HG02981 (cell line): ENCODE measurements at regions not wholly inside any gene's neighbourhood (a gene's known extent, or its start where the extent isn't known, plus 50 kb on each side); places are given as distances from the start of the nearest gene placed in this dataset.
"Not testable (repeated sequence)": the region's sequence is repeated elsewhere in the genome, so short reads cannot be mapped to it uniquely, and the experiment has no call there.

ENCODE experiments used
- ATAC-seq: cut with Tn5 transposase; IDR thresholded peaks from one replicate; pipeline ENCODE4 v1.9.1; 2021; ENCODE audit warnings: mild to moderate bottlenecking, moderate library complexity; ENCODE audit not compliant: unreplicated experiment

DNA sequence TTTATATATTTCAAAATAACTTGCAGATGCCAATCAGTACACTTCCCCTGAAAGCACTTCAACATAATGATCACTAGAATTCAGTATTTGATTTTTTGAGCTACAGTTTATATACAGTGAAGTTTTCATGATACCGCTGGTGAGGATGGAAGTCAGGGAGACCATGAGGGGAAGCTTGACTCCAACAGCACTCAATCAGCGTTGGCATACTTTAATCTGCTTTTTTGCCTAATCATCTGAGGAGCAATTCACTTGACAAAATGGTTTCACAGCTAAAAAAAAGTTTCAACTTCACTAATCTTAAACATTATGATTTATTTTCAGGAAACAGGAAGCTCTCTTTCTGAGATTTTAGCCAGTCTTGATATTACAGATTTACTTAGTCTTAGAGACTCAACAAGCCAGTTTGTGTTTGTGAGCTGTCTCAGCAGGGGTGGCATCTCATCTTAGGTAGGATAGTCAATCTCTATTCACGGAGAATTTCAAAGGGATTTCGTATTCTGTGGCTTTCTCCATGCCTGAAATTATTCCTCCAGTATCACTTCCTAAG, 111.4 kb upstream of the ARRDC3 start:
- ATAC-seq: no peak

DNA sequence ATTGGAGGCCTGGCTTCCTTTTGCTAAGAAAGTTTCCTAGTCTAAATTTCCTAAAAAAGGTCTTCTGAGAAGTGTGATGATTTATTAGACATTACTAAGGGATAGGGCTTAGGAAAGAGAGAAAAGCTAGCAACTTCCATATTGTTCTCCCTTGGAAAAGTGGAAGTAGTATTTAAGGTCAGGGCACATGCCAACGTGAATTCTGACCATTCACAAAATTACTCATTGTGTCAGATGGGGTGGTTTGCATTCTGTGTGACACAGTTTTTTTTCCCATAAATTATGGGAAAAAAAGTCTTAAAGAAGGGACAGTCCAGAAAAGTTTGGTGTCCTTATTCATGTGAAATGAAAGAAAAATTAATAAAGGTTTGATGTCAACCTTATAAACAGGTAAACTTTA, 110.0 kb upstream of the ARRDC3 start:
- ATAC-seq: no peak

DNA sequence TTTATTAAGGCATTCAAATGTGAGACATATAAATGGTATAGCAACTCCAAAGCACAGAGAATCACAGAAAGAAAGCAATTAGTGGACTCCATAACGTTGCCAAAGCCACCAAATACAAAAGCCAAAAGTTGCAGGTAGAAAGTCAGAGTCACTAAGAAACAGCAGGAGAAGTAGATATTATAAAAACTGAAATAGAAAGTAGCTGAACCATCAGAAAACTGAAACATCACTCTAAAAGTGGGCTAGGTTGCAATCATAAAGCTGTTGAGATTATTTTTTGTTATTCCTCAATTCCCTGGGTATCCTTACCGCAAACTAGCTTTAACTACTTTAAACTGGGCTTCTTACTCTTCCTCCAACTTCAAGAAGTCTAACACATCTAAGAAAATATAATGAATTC, 108.1 kb upstream of the ARRDC3 start:
- ATAC-seq: no peak

DNA sequence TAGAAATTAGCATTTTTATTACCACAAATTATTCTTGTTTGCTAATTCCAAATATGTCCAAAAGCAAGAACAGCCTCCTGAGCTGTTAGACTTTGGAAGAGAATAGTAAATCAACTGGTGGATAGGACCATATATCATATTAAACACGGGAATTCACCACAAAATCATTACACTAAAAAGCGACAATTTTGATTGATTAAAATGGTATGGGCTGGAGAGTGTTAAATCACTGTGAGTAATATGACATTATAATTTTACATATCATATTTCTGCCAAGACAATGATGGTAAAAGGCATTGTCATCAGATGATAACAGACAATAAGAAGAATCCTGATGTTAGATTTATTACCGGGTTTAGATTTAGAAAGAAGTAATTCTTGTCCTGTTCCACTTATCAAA, 107.2 kb upstream of the ARRDC3 start:
- ATAC-seq: no peak

DNA sequence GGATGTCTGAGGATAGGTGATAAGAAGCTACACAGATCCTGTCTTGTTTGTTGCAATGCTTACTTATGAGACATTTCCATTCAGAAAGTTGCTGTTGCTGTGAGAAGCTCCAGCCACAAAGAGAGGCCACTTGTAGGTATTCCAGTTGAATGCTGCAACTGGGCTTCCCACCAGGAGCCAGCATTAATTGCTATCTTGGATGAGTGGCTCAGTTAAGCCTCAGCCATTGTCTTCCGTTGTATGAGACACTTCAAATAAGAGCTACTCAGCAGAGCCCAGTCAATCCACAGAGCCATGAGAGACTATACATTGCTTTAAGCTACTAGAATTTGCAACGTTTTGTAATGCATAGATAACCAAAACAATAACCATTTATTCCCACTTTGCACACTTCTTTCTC, 104.3 kb upstream of the ARRDC3 start:
- ATAC-seq: no peak

DNA sequence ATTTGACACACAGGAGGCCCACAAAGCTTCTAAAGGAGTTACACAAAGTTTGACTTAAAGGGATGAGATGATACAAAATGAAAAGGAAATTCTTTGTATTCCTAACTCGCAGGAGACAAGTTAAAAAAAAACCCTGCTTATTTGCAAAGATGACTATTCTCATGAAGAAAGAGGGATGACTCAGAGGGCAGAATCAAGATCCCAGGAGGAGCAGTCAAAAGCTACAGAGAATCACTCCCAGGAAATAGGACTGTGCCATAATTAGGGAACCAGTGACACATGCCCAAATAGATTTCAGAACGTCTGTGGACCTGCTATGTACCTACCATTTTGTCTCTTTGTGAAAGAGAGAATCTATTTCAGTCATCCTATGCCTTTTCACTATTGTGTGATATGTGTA, 103.5 kb upstream of the ARRDC3 start:
- no peak for ATAC-seq

DNA sequence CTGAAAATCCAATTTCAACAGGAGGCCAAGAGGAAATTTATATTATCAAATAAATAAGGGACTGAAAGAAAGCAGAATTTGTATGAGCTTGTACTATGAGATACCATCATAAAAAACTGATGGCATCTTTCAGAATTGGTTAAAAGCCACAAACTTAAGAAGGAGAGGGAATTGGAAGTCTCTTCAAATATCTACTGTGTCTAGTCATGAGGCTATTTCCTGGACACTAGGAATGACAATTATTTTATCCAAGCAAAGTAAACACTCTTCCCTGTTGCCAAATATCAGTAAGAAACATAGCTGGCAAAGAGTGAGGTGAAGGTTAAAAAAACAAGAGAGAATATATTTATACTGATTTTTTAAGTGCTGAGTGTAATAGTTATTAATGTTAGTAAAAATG, 101.5 kb upstream of the ARRDC3 start:
- no peak for ATAC-seq

DNA sequence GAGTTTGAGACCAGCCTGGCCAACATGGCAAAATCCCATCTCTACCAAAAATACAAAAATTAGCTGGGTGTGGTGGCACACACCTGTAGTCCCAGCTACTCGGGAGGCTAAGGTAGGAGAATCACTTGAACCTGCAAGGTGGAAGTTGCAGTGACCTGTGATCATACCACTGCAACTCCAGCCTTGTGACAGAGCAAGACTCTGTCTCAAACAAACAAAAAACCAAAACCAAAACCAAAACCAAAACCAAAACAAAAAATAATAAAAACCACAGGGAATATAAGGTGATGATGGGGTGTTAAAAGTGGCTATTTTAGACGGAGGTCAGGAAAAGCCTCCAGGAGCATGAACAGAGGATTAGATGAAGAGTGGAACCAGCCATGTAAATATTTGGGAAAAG, 96.3 kb upstream of the ARRDC3 start:
- ATAC-seq: not testable (repeated sequence)

DNA sequence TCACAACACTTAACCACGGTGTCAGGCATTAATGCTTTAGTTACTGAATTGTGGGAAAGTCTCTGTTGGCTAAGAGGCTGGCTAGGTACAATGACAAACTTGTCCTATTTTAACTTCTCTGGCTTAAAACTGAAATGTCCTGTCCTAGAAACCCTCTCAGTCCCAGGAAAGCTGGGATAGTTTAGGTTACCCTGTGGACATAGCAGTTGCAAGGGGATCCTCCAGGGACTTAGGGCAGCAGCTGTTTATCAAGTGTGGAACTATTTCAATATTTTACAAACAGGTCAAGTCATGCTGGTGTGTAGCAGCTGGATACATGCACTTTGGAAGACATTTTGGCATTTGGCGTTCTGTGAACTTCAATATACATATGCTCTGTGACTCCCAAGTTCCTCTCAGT, 95.0 kb upstream of the ARRDC3 start:
- no peak for ATAC-seq

DNA sequence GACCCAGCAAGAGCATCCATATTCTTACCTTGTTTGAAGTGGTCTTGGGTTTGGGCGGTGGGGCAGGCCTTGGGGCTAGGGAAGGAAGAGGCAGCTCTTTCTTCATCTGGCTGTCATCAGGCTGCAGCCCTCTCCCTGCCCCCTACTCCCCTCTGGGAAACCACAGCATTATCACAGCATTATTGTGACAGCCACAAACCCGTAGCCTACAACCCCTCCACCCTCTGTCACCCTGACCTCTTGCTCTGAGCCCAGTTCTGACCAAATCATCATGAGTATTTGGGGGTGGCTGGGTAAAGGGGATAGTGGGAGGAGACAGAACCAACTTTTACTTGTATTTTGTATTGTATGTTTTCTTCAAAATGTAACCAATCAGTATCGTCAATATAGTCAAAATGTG, 94.3 kb upstream of the ARRDC3 start:
- no peak for ATAC-seq

DNA sequence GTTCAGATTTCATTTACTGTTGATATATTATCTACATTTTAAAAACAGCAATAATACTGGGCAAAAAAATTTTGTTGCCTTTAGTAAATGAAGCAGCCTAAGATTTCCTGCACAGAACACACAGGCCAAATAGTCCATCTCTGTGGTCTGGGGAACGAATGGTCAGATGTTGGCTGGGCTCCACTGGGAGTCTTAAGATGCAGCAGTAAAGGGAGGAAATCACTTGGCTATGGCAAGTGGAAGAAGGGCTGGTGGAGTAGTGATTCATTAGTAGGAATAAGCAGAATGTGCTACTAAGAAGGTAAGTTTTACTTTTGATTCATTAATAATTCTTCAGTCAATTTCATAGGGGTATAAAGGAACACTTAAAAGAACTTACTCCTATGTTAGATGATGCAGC, 91.1 kb upstream of the ARRDC3 start:
- no peak for ATAC-seq

DNA sequence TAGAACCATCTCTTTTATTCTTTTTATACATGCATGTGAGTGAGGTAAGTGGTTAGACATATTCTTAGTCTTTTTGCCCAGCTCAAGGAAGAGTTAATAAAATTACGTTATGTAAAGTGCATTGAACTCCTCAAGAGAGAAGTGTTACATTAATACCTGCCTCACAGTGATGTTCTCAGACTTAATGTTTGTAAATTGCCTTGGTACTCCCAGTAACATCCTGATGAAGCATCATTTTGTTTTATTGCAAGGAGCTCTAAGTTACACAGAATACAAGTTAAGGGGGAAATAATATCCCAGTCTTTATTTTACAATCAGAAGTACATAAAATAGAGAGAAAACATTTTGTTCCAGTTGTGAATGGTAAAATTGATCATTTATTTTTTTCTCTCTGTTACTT, 89.5 kb upstream of the ARRDC3 start:
- ATAC-seq: no peak

DNA sequence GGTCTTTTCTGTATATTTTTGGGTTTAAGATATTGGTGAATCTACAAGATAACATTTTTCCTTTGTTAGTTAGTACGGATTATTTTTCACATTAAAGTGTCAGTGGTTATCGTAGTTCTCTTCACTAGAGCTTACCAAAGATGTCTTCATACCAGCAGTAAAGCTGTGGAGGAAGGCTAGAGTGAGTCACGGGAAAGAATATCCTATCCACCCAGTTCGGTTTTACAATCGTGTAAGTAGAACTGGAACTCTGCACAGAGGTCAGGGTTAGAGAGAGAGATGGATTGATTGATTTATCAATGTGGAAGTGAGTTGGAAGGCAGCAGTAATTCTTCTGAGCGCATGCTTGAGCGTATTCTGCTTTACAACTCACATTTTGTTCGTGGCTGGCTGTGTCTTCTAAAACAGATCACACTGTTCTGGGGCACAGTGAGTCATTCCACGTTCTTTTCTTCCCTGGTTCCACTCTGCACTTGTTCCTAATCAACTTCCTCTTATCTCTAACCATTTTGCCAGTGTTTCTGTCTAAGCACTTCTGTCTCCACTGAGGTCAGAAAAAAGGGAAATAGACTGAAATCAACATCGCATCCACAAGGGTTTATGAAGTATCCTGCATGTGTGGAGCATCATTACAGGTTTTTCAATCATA, 86.5 kb upstream of the ARRDC3 start:
- ATAC-seq: no peak

DNA sequence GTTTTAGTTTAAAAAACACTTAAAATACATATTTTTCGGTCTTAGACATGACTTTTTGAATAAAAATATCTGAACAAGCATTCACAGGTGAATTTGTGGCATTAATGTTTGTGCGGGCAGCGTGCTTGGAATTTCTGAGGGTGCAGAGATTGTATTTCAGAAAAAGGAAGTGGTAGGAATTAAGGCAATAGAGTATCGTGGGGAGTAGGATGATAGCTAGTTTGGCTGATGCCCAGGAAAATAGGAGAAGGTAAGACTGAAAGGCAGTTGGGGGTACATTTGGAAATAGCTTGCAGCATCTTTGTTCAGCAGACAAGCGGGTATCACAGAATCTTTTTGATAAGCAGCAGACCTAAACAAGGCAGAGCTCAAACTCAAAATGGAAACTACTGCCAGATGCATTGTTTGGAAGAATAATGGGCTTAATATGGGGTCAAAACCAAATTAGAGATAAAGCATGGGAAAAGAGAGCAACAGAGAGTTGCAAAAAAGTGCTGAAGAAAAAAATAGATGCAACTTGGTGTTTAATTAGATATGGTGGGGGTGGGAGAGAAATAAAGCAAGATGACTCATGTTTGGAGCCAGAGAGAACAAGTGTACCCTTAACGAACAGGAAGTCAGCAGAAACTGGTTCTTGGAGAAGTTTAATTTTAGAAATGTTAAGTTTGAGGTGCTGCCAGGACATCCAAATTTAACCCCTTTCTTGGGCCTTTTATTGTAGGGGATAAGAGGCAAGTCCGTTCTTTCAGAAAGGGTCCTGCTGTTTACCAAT, 85.7 kb upstream of the ARRDC3 start:
- no peak for ATAC-seq

DNA sequence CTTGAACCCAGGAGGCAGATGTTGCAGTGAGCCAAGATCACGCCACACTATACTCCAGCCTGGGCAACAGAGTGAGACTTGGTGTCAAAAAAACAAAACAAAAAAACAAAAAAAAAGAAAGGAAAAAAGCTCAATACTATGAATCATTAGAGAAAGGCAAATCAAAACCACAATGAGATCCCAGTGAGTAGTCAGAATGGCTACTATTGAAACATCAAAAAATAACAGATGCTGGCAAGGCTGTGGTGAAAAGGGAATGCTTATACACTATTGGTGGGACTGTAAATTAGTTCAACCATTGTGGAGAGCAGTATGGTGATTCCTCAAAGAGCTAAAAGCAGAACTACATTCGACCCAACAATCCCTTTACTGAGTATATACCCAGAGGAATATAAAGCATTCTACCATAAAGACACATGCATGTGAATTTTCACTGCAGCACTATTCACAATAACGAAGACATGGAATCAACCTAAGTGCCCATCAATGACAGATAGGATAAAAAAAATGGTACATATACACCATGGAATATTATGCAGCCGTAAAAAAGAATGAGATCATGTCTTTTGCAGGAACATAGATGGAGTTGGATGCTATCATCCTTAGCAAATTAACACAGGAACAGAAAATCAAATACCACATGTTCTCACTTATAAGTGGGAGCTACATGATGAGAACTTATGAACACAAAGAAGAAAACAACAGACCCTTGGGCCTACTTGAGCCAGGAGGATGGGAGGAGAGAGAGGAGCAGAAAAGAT, 81.9 kb upstream of the ARRDC3 start:
- ATAC-seq: no peak

DNA sequence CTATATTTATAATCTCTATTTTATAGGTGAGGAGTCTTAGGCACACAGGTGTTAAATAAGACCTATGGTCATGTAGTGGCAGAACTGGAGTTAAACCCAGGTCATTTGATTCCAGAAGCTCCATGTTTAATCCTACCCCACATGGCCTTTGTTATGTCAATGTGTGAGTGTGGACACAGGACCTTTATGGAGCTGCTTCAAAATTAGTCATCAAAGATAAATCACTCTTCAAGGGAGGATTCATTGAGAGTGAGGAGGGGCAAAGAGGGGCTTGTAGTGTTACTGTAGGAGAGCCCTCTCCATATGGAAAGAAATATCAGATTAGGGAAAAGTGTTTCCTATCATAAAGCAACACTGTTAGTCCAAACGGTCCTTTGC, 74.6 kb upstream of the ARRDC3 start:
- no peak for ATAC-seq

DNA sequence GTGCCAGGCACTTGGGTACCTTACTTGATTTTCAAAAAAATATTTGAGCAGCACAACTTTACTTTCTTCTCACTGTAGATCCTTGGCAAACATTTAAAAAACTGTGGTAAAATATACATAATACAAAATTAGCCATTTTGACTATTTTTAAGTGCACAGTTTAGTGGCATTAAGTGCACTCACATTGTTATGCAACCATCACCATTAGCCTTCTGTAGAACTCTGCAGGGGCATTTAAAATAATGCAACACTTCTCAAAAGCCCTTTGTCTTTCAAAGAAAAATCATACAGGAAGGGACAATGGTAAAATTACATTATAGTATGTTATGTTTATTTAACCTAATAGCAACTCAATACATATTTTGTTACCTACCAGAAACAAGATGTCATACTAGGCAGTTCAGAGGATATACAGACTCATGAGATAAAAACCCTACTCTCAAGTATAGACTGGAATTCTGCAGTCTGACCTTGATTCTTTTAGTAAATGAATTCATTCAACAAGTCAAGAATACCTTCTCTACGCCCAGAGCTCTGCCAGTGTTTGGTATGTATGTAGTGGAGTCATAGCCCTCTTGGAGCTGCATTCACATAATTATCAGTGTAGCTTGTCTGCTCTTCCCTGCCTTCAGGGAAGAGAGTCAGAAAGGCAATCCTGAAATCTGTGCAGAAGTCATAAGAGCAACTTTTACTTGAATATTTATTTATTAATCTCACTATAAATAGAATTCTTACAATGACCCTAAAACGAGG, 74.0 kb upstream of the ARRDC3 start:
- ATAC-seq: no peak

DNA sequence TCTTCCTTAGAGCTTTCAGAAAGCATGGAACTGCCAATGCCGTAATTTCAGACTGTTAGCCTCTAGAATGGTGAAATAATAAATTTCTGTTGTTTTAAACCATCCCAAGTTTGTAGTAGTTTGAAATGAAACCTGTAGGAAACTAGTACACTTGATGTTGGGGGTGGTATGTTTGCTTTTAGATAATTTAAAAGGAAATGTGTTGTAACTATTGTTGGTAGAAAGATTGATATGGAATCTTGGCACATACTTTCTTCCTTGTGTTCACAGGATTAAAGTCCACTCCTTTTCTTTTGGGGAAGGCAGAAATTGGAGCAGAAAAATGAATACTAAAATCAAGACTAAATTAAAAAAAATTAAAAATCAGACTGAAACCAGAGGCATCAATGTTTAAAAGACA, 66.0 kb upstream of the ARRDC3 start:
- no peak for ATAC-seq

DNA sequence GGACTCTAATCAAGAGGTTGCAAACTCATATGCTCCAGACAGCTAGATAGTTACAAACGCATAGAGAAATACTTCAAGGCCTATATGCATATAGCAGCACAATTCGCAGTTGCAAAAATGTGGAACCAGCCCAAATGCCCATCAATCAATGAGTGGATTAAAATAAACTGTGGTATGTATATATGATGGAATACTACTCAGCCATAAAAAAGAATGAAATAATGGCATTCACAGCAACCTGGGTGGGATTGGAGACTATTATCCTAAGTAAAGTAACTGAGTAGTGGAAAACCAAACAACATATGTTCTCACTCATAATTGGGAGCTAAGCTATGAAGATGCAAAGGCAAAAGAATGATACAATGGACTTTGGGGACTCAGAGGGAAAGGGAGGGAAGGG, 65.0 kb upstream of the ARRDC3 start:
- ATAC-seq: not testable (repeated sequence)

DNA sequence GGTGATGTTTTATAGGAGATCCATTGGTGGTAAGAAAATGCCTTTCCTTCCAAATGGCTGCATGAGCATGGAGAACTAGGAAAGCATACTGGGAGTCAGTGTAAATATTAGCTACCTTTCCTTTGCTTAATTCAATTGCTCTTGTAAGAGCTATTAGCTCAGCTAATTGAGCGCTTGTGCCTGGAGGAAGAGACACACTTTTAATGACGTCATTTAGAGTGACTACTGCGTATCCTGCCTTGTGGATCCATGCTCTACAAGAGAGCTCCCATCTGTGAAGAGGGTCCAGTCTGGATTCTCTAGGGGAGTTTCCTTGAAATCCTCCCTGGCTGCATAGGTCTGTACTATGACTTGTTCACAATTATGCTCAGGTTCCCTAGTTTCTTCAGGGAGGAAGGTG, 63.8 kb upstream of the ARRDC3 start:
- ATAC-seq: not testable (repeated sequence)
